PC-9 (cell line): ENCODE measurements at regions not wholly inside any gene's neighbourhood (a gene's known extent, or its start where the extent isn't known, plus 50 kb on each side); places are given as distances from the start of the nearest gene placed in this dataset.

ENCODE experiments used
- BruUV-seq: library from RNA; stranded (reverse); fragments of 400-500 nt; replicated peaks from 2 replicates; lab custom pipeline; 2021; lab: Mats Ljungman, UMichigan
- CTCF ChIA-PET: fragments of 300-600 bp; sonication (Branson Sonifier 250); formaldehyde crosslinking; loops from one replicate; lab custom pipeline; 2022; ENCODE audit warnings: antibody characterized with exemption; lab: Charles Lee
- POLR2A ChIA-PET: fragments of 300-600 bp; sonication (Branson Sonifier 250); formaldehyde crosslinking; loops from one replicate; lab custom pipeline; 2022; ENCODE audit warnings: antibody characterized with exemption; ENCODE audit not compliant: unreplicated experiment; lab: Charles Lee
- DNase-seq, 2 experiments: peaks; one replicate each; pipeline versions ENCODE4 v3.0.0 to v3.0.0-alpha.2; 2015 to 2022; ENCODE audit warnings: mixed read lengths in 1 of 2
- H2AFZ ChIP-seq: fragments of 200-600 bp; sonication (generic); 2 replicates; pipeline ENCODE4 v1.8.1; 2017; ENCODE audit warnings: antibody characterized with exemption
- H3F3A ChIP-seq: fragments of 200-600 bp; sonication (generic); 2 replicates; pipeline ENCODE4 v1.8.1; 2017; ENCODE audit warnings: antibody characterized with exemption, mild to moderate bottlenecking, low read depth; ENCODE audit not compliant: insufficient read depth
- H3K27ac ChIP-seq: fragments of 200-600 bp; sonication (generic); 2 replicates; pipeline ENCODE4 v1.6.1; 2016; ENCODE audit warnings: mixed run types
- H3K27me3 ChIP-seq: fragments of 200-600 bp; sonication (generic); 2 replicates; pipeline ENCODE4 v1.6.1; 2016; ENCODE audit warnings: low read depth, mixed run types; ENCODE audit not compliant: insufficient read depth
- H3K36me3 ChIP-seq: fragments of 200-600 bp; sonication (generic); 2 replicates; pipeline ENCODE4 v1.6.1; 2016; ENCODE audit warnings: low read depth, mixed run types
- H3K4me1 ChIP-seq: fragments of 200-600 bp; sonication (generic); replicated peaks from 2 replicates; pipeline ENCODE4 v1.6.1; 2016; ENCODE audit warnings: mixed run types; ENCODE audit not compliant: insufficient read depth
- H3K4me2 ChIP-seq: fragments of 200-600 bp; sonication (generic); 2 replicates; pipeline ENCODE4 v1.6.1; 2017; ENCODE audit warnings: mixed run types
- H3K4me3 ChIP-seq: fragments of 200-600 bp; sonication (generic); 2 replicates; pipeline ENCODE4 v1.6.1; 2016; ENCODE audit warnings: mixed run types
- H3K79me2 ChIP-seq: fragments of 200-600 bp; sonication (generic); 2 replicates; pipeline ENCODE4 v1.6.1; 2017; ENCODE audit warnings: low read depth, mixed run types
- H3K9me2 ChIP-seq: fragments of 200-600 bp; sonication (generic); 2 replicates; pipeline ENCODE4 v1.8.1; 2017; ENCODE audit warnings: mild to moderate bottlenecking; ENCODE audit not compliant: insufficient read depth
- H3K9me3 ChIP-seq: fragments of 200-600 bp; sonication (generic); 2 replicates; pipeline ENCODE4 v1.8.1; 2016; ENCODE audit warnings: low read depth; ENCODE audit not compliant: insufficient read depth
- H4K20me1 ChIP-seq: fragments of 200-600 bp; sonication (generic); 2 replicates; pipeline ENCODE4 v1.8.1; 2017; ENCODE audit not compliant: insufficient read depth
- CTCF ChIP-seq: fragments of 200-600 bp; sonication (generic); conservative IDR thresholded peaks from 2 replicates; pipeline ENCODE4 v1.6.1; 2017; ENCODE audit warnings: mixed run types, antibody characterized with exemption, mild to moderate bottlenecking, moderate library complexity
- EZH2 ChIP-seq: fragments of 200-600 bp; sonication (generic); IDR thresholded peaks from 2 replicates; pipeline ENCODE4 v1.8.0; 2017; ENCODE audit warnings: antibody characterized with exemption, low read depth
- intact Hi-C: fragments of 100-400 bp; cut with micrococcal nuclease; formaldehyde crosslinking; loops from one replicate; pipeline ENCODE4 v1.10.0; 2022; ENCODE audit not compliant: unreplicated experiment

DNA sequence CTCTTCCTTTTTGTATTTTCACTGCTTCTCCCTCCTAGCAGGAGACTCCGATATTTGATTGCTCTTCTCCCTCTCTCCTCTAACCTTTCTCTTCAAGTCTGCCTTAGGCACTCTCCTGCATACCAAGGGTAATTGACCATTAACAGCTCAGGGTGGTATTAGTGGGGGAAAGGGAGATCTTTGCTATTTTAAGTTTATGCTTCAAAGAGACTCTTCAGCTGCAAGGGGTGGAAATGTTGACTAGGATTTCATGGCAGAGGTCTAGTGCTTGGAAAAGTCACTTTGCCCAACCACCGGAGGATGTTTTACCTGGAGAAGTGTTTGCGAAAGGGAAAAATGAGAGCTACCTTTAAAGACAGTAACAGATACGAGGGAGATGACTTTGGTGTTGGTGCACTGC, 453.7 kb downstream of the SLC4A3 start:
- Histone ChIP-seq H3K79me2 (no peaks in the 10 kb centered on the region), H3K9me3 (no peaks in the 10 kb centered on the region), H2AFZ (no peak overlapping the region), H3K9me2 (no peaks in the 10 kb centered on the region), H3K36me3 (no peaks in the 10 kb centered on the region), H3K4me3 (no peak overlapping the region), H3K27ac (no peak overlapping the region), H3K4me2 (no peak overlapping the region), H3F3A (no peaks in the 10 kb centered on the region), H4K20me1 (no peaks in the 10 kb centered on the region), H3K27me3 (no peaks in the 10 kb centered on the region), H3K4me1 (peaks cover 15% of the 10 kb centered on the region; the same call in 1 of the 2 replicates)
- ChIA-PET CTCF (interaction anchor here (0.7 kb wide), 2 partner anchors 46 to 438 kb away, joined by 5 to 6 read pairs; no protein-coding TSS in a partner anchor), POLR2A (interaction anchor here (0.6 kb wide), 1 partner anchor 542 kb away, joined by 4 read pairs; no protein-coding TSS in a partner anchor)
- no TSS peak for BruUV-seq
- DNase-seq = no peak
- intact Hi-C loops = no loop called here
- TF ChIP-seq EZH2 (no peak), CTCF (no peak)

DNA sequence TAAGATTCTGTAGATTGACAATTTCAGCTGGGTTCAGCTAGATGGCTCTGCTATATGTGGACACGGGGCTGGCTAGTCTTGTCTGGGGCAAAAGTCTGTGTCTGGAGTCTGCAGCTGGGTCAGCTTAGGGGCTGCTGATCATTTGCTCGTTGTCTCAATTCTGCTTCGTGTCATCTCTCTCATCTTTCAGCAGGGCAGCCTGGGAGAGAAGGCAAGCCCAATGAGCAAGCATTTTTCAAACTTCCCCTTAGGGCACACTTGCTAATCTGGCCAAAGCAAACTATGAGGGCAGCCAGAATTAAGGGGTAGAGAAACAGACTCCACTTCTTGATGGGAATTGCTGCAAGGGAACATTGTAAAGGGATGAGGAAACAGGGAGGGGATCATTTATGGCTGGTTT, 462.6 kb downstream of the SLC4A3 start:
- H3F3A ChIP-seq = no peaks in the 10 kb centered on the region
- no peak overlapping the region for H3K4me3 ChIP-seq
- H3K9me2 ChIP-seq = no peaks in the 10 kb centered on the region
- peak overlapping the region; percentile 31; the same call in 1 of the 2 replicates for H3K4me2 ChIP-seq
- no peak for TF ChIP-seq CTCF
- TF ChIP-seq EZH2 = no peak
- no peaks in the 10 kb centered on the region for H3K27me3 ChIP-seq
- ChIA-PET CTCF (no interaction called here), POLR2A (interaction anchor here (0.7 kb wide), 1 partner anchor 173 kb away, joined by 6 read pairs; no protein-coding TSS in a partner anchor)
- no peaks in the 10 kb centered on the region for H3K36me3 ChIP-seq
- peaks cover 12% of the 10 kb centered on the region for H3K4me1 ChIP-seq
- H3K27ac ChIP-seq = peak overlapping the region; percentile 12; the same call in 1 of the 2 replicates
- BruUV-seq = no TSS peak
- H4K20me1 ChIP-seq = no peaks in the 10 kb centered on the region
- 0 out of 2 replicates have a peak, but pooled peaks cover 4% of the 10 kb centered on the region for H3K9me3 ChIP-seq
- no peak overlapping the region for H2AFZ ChIP-seq
- DNase-seq = no peak
- intact Hi-C loops = loop anchor here (10.0 kb wide), 1 partner anchor 1485 kb away; the partner anchor contains the start of gene EPHA4
- H3K79me2 ChIP-seq = no peaks in the 10 kb centered on the region

- no TSS peak for BruUV-seq
- POLR2A ChIA-PET = no interaction called here
- H2AFZ ChIP-seq = no peak overlapping the region
- H3K36me3 ChIP-seq = no peaks in the 10 kb centered on the region
- no peaks in the 10 kb centered on the region for H3F3A ChIP-seq
- no peaks in the 10 kb centered on the region for H3K27me3 ChIP-seq
- H3K79me2 ChIP-seq = no peaks in the 10 kb centered on the region
- intact Hi-C loops = loop anchor here (10.0 kb wide), 1 partner anchor 1478 kb away; the partner anchor contains the start of gene EPHA4
- H3K9me2 ChIP-seq = no peaks in the 10 kb centered on the region; the same call in 1 of the 2 replicates
- CTCF ChIA-PET = interaction anchor here (0.5 kb wide), 1 partner anchor 740 kb away, joined by 4 read pairs; no protein-coding TSS in a partner anchor
- no peak for DNase-seq
- H3K4me1 ChIP-seq = peaks cover 8% of the 10 kb centered on the region; the same call in 1 of the 2 replicates
- H3K4me3 ChIP-seq = no peak overlapping the region
- H4K20me1 ChIP-seq = no peaks in the 10 kb centered on the region
- H3K9me3 ChIP-seq = no peaks in the 10 kb centered on the region
- no peak overlapping the region for H3K27ac ChIP-seq
- no peak for TF ChIP-seq EZH2
- TF ChIP-seq CTCF = no peak
- 0 out of 2 replicates have a peak overlapping the region, but pooled peaks have one; percentile 10 for H3K4me2 ChIP-seq
Observed at GRCh38 chr2:220096406-220096805, 469.0 kb downstream of the SLC4A3 start.
